Central memory CD8-positive, alpha-beta T cell (primary cell): ENCODE measurements at regions not wholly inside any gene's neighbourhood (a gene's known extent, or its start where the extent isn't known, plus 50 kb on each side); places are given as distances from the start of the nearest gene placed in this dataset.

Source experiments
- ATAC-seq: fragments of 150-1000 bp; cut with Tn5 transposase; replicated peaks from 2 replicates; pipeline ENCODE4 v1.10.0; 2022; ENCODE audit warnings: mild to moderate bottlenecking, moderate FRiP score, moderate number of reproducible peaks; ENCODE audit not compliant: poor library complexity, severe bottlenecking; ENCODE audit errors: extremely low read depth
- DNase-seq, 2 donors: peaks; one replicate each; pipeline ENCODE4 v3.0.0; 2021; ENCODE audit warnings: low spot score in 2 of 2
- H3K27ac Mint-ChIP-seq: one replicate; pipeline ENCODE4 v1.8.0; 2022; ENCODE audit warnings: low read depth, mild to moderate bottlenecking, moderate library complexity, mixed read lengths
- H3K27me3 Mint-ChIP-seq: one replicate; pipeline ENCODE4 v1.8.0; 2022; ENCODE audit warnings: mixed read lengths
- H3K36me3 Mint-ChIP-seq: one replicate; pipeline ENCODE4 v1.8.0; 2022; ENCODE audit warnings: mild to moderate bottlenecking, moderate library complexity, mixed read lengths; ENCODE audit not compliant: insufficient read depth
- H3K4me1 Mint-ChIP-seq: one replicate; pipeline ENCODE4 v1.8.0; 2022; ENCODE audit warnings: mixed read lengths
- H3K4me3 Mint-ChIP-seq: one replicate; pipeline ENCODE4 v1.8.0; 2022; ENCODE audit warnings: mild to moderate bottlenecking, moderate library complexity, mixed read lengths
- H3K9me3 Mint-ChIP-seq: one replicate; pipeline ENCODE4 v1.8.0; 2022; ENCODE audit warnings: mixed read lengths

DNA sequence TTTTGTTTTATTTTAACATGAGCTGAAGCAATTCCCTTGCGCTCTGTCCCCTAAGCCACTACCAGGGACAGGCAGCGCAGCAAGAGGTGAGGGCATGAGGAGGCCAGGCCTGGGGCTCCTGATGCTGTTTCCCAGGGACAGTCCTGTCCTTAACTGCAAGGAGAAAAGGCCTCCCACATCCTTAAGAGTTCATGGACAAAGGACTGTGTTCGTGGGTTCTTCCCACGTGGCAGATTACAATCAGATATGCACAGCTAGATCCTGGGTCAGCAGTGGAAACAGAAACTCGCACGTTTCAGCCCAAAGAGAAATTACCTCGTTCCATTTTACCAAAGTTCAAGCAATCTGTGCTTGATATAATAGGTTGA lies 85.8 kb downstream of the MIS18A start:
- no peaks in the 10 kb centered on the region for H3K36me3 Mint-ChIP-seq
- H3K4me1 Mint-ChIP-seq: no peaks in the 10 kb centered on the region
- H3K27ac Mint-ChIP-seq: no peak overlapping the region
- no peak for ATAC-seq
- no peak overlapping the region for H3K4me3 Mint-ChIP-seq
- no peaks in the 10 kb centered on the region for H3K9me3 Mint-ChIP-seq
- DNase-seq: no peak
- peaks cover 55% of the 10 kb centered on the region for H3K27me3 Mint-ChIP-seq

GRCh38 chr21:32192291-32193097 lies 86.4 kb downstream of the MIS18A start:
- H3K27me3 Mint-ChIP-seq: peaks cover 61% of the 10 kb centered on the region
- no peaks in the 10 kb centered on the region for H3K9me3 Mint-ChIP-seq
- H3K27ac Mint-ChIP-seq: no peak overlapping the region
- H3K4me1 Mint-ChIP-seq: no peaks in the 10 kb centered on the region
- no peak for ATAC-seq
- no peak for DNase-seq
- no peak overlapping the region for H3K4me3 Mint-ChIP-seq
- H3K36me3 Mint-ChIP-seq: no peaks in the 10 kb centered on the region

DNA sequence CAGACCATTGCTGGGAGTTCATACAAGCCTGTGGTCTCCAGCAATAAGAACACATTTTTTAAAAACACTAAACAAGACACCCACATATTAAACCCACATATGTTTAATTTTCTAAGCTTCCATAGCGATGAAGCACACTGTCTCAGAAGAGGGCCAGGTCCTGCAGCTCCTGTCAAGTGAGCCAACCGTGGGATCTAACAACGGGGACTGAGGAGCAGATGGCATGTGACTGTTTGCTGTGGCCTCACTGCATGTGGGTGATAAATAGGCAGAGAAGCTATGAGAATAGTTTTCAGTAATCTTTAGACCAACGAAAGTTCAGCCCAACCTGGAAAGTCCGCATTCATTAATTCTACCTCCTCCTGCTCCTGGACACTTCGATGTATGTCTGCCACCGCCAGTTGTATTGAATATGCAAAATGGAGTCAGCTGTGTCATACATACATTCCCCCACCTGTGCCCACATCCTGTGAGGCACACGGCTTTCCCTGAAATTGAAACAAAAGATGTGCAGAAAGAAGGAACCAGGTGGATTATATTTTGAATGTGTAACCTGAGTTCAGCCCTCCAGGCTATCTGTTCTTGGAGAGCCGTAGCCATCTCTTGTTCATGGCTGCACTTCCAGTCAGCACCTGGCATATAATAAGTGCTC lies 88.2 kb downstream of the MIS18A start:
- H3K4me1 Mint-ChIP-seq: no peaks in the 10 kb centered on the region
- ATAC-seq: no peak
- H3K27ac Mint-ChIP-seq: no peak overlapping the region
- H3K36me3 Mint-ChIP-seq: no peaks in the 10 kb centered on the region
- H3K4me3 Mint-ChIP-seq: no peak overlapping the region
- H3K27me3 Mint-ChIP-seq: peaks cover 64% of the 10 kb centered on the region
- DNase-seq: no peak
- no peaks in the 10 kb centered on the region for H3K9me3 Mint-ChIP-seq

GRCh38 chr21:32189688-32190483 lies 89.0 kb downstream of the MIS18A start:
- no peak for DNase-seq
- peaks cover under 1% of the 10 kb centered on the region for H3K4me1 Mint-ChIP-seq
- H3K4me3 Mint-ChIP-seq: no peak overlapping the region
- H3K27me3 Mint-ChIP-seq: peaks cover 72% of the 10 kb centered on the region
- no peak overlapping the region for H3K27ac Mint-ChIP-seq
- H3K9me3 Mint-ChIP-seq: no peaks in the 10 kb centered on the region
- no peak for ATAC-seq
- no peaks in the 10 kb centered on the region for H3K36me3 Mint-ChIP-seq

DNA sequence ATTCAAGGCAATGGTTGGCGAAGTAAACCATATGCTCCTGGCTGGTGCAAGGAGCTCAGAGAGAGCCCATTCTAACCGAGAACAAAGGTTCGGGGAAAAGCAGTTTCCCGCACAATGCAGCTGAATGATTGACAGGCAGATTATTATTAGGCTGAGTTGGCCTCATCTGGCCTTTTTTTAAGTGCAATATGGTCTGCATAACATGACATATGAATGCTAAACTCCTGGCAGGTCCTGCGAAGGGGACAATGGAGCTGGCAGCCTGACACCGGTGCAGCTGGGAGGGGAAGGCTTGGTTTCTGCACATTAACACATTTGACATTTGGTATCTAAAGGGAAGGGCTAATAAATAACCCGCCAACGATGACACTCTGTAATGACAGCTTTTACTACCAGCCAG lies 92.0 kb downstream of the MIS18A start:
- Mint-ChIP-seq H3K36me3 (no peaks in the 10 kb centered on the region), H3K9me3 (no peaks in the 10 kb centered on the region), H3K27ac (no peak overlapping the region), H3K27me3 (peaks cover 62% of the 10 kb centered on the region), H3K4me3 (no peak overlapping the region), H3K4me1 (peaks cover 5% of the 10 kb centered on the region)
- DNase-seq (no peak), ATAC-seq (no peak)

- Mint-ChIP-seq H3K4me1 (peaks cover 5% of the 10 kb centered on the region), H3K27me3 (peaks cover 56% of the 10 kb centered on the region), H3K4me3 (no peak overlapping the region), H3K36me3 (no peaks in the 10 kb centered on the region), H3K27ac (no peak overlapping the region), H3K9me3 (no peaks in the 10 kb centered on the region)
- ATAC-seq (no peak), DNase-seq (no peak)
Measured at GRCh38 chr21:32185726-32186125, 93.1 kb downstream of the MIS18A start.

DNA sequence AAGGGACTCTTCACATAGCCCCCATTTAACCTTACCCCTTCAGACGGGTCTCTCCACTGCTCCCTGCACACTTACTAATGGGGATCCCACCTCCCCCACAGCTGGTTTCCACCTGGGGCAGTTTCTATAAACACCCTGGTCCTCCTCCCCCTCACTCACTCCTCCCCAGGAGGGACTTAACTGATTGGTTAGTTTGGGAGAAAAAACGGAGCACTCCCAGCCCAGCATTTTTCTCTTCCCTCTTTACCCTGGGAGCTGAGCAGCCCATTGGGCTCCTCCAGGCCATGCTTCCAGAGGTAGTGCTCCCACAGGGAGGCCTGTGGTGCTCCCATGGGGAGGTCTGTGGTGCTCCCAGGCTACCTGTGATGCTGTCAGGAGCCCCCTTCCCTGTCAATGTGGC lies 93.7 kb downstream of the MIS18A start:
- H3K9me3 Mint-ChIP-seq: no peaks in the 10 kb centered on the region

GRCh38 chr21:32184485-32184884 lies 94.4 kb downstream of the MIS18A start:
- Mint-ChIP-seq H3K27ac (peak overlapping the region; percentile 4), H3K27me3 (peaks cover 55% of the 10 kb centered on the region), H3K4me1 (peaks cover 5% of the 10 kb centered on the region), H3K9me3 (no peaks in the 10 kb centered on the region), H3K4me3 (no peak overlapping the region), H3K36me3 (no peaks in the 10 kb centered on the region)
- no peak for ATAC-seq
- DNase-seq: no peak

More for the DNA sequence above, 93.7 kb downstream of the MIS18A start:
- no peak overlapping the region for H3K27ac Mint-ChIP-seq
- no peak overlapping the region for H3K4me3 Mint-ChIP-seq
- no peaks in the 10 kb centered on the region for H3K36me3 Mint-ChIP-seq
- DNase-seq (no peak), ATAC-seq (no peak)
- peaks cover 56% of the 10 kb centered on the region for H3K27me3 Mint-ChIP-seq
- H3K4me1 Mint-ChIP-seq: peaks cover 5% of the 10 kb centered on the region

GRCh38 chr21:32184065-32184464 lies 94.8 kb downstream of the MIS18A start:
- H3K9me3 Mint-ChIP-seq: no peaks in the 10 kb centered on the region
- peaks cover 59% of the 10 kb centered on the region for H3K27me3 Mint-ChIP-seq
- no peak for ATAC-seq
- no peak overlapping the region for H3K4me3 Mint-ChIP-seq
- no peak overlapping the region for H3K27ac Mint-ChIP-seq
- no peaks in the 10 kb centered on the region for H3K36me3 Mint-ChIP-seq
- peaks cover 5% of the 10 kb centered on the region for H3K4me1 Mint-ChIP-seq
- no peak for DNase-seq

DNA sequence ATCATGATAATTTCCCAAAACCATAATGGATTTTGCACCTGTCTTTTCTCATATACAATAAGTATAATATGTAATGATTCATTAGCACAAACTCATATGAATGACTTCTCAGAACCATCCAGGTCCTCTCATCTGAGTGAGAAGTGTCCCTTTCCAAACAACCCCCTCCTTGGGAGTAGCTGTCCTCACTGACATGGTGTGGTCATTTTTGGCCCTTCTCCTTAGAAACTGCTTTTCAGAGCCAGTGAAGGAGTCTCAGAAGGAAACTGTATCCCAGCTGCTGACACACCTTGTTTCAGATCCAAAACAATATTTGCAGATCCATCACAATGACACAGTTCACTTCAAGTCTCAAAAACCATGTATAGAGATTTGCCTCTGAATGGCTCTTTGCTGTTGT lies 95.5 kb downstream of the MIS18A start:
- no peak overlapping the region for H3K4me3 Mint-ChIP-seq
- DNase-seq (no peak), ATAC-seq (no peak)
- no peaks in the 10 kb centered on the region for H3K36me3 Mint-ChIP-seq
- H3K4me1 Mint-ChIP-seq: peaks cover 5% of the 10 kb centered on the region
- H3K27me3 Mint-ChIP-seq: peaks cover 59% of the 10 kb centered on the region
- H3K9me3 Mint-ChIP-seq: no peaks in the 10 kb centered on the region
- no peak overlapping the region for H3K27ac Mint-ChIP-seq

DNA sequence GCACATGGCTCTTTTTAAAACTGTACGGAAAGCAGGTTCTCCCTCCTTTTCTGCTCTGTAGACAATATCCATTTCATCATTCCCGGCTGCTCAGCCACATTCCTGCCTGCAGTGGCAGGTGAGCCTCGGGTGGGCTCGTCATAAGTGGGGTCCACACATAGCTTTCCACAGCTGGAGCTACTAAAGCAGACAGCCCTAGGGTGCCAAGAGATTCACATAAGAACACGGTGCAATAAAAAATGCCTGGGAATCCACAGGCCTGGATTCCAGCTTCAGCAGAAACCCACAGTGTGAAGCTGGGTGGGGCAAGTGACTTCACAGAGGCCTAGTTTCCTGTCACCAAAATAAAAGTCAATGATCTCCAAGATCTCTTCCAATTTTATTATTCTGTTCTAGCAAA lies 96.4 kb downstream of the MIS18A start:
- peaks cover 5% of the 10 kb centered on the region for H3K4me1 Mint-ChIP-seq
- ATAC-seq: no peak
- H3K9me3 Mint-ChIP-seq: no peaks in the 10 kb centered on the region
- H3K36me3 Mint-ChIP-seq: no peaks in the 10 kb centered on the region
- no peak overlapping the region for H3K4me3 Mint-ChIP-seq
- no peak overlapping the region for H3K27ac Mint-ChIP-seq
- H3K27me3 Mint-ChIP-seq: peaks cover 49% of the 10 kb centered on the region
- DNase-seq: no peak

DNA sequence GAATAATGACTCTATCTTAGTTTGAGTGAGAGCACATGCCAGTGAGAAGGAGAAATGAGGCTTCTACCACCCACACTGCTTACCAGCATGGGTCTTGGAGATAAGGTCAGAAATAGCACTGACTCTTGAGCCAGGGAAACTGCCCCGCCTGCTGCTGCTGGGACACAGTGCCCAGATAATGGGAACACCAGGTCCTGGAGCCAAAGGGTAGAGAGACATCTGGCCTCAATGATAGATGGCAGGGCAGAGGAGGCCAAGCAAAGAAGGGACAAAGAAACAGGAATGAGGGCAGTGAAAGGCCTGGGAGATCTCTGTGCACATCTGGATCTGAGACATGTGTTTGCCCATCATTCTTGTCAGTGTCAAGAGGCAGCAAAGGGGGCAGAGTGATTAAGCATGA lies 97.4 kb downstream of the MIS18A start:
- no peak overlapping the region for H3K4me3 Mint-ChIP-seq
- H3K9me3 Mint-ChIP-seq: no peaks in the 10 kb centered on the region
- no peak overlapping the region for H3K27ac Mint-ChIP-seq
- H3K36me3 Mint-ChIP-seq: no peaks in the 10 kb centered on the region
- ATAC-seq: no peak
- H3K4me1 Mint-ChIP-seq: peaks cover 5% of the 10 kb centered on the region
- no peak for DNase-seq
- H3K27me3 Mint-ChIP-seq: peaks cover 41% of the 10 kb centered on the region

GRCh38 chr21:32174819-32175218 lies 104.0 kb downstream of the MIS18A start:
- ATAC-seq (no peak), DNase-seq (no peak)
- Mint-ChIP-seq H3K36me3 (no peaks in the 10 kb centered on the region), H3K9me3 (no peaks in the 10 kb centered on the region), H3K4me1 (no peaks in the 10 kb centered on the region), H3K27ac (no peak overlapping the region), H3K4me3 (no peak overlapping the region), H3K27me3 (peaks cover 21% of the 10 kb centered on the region)
